HG03378 (cell line): ENCODE measurements at regions not wholly inside any gene's neighbourhood (a gene's known extent, or its start where the extent isn't known, plus 50 kb on each side); places are given as distances from the start of the nearest gene placed in this dataset.
"Not testable (repeated sequence)": the region's sequence is repeated elsewhere in the genome, so short reads cannot be mapped to it uniquely, and the experiment has no call there.

Source experiments
- ATAC-seq: cut with Tn5 transposase; IDR thresholded peaks from one replicate; pipeline ENCODE4 v1.9.1; 2021; ENCODE audit warnings: mild to moderate bottlenecking, moderate library complexity; ENCODE audit not compliant: unreplicated experiment

DNA sequence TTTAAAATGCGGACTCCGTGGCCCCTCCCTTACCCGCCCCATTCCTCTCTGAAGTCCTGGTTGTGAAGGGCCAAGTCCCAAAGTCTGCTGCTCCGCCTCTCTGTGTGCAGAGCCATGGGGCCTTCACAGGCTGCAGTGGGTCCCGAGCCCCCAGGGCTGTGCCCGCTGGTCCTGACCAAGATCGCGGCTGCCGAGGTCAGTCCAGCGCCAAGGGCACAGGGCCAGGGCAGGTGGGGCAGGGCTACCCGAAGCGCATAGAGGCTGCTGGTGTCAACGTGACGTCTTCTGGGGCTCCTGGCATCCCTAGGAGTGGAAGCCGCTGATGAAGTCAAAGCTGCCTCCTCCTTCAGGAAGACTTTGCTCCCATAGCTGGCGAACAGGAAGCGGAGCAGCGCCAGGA lies 858.8 kb downstream of the TUBA3C start:
- ATAC-seq = not testable (repeated sequence)

DNA sequence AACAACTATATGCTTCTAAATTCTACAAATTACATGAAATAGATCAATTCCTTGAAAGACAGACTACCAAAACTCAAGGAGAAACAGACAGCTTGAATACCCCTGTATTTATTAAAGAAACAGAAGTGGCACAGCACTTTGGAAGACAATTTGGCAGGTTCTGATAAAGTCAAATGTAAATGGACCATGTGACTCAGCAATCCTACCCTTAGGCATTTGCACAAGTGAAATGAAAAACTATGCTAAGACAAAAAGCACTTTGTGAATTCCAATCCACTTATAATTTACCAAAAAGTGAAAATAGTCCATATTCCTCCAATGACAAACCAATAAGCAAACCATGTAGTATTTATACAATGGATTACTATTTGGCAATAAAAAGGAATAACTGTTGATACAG lies 862.0 kb downstream of the TUBA3C start:
- ATAC-seq = not testable (repeated sequence)

DNA sequence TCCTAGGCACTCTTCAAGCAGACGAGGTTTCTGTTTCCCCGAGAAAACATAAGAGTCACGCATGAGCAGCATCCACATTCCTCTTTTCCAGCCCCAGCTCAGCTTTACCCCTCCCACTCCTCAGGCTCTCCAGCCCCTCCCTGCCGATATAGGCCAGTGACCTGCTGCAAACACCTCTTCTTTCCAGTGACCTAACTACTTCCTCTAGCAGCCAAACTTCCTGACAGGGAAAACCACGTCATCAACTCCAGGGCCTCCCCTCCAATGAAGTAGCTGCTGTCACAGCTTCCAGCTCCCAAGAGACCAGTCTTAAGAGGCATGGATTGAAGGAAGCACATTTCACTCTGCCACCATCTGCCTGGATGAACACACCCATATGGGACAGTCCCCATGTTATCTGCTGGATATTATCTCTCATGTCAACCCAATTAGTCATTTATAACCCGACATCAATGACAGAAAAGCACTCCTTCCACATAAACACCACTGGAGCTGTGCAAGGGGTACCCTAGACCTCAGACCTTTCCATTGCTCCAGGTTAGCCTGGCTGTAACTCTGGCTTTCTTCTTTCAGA lies 878.3 kb downstream of the TUBA3C start:
- not testable (repeated sequence) for ATAC-seq

DNA sequence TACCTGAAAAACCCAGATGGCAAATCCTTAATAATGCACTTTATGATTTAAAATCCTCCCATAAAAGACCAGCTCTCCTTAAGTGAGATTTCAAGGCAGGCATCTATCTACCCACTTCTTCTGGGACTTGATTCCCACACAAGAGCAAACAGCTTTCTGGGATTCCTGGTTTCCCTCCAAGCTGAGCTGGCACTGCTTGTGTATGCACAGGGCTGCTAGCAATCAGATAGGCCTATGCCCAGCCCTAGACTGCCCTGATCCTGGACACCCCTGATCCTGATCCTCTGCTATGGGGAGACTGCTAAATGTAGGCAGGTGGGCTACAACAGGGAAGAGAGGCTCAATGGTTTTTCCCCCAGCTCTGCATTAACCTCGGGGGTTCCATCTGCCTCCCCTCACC lies 880.7 kb downstream of the TUBA3C start:
- not testable (repeated sequence) for ATAC-seq

DNA sequence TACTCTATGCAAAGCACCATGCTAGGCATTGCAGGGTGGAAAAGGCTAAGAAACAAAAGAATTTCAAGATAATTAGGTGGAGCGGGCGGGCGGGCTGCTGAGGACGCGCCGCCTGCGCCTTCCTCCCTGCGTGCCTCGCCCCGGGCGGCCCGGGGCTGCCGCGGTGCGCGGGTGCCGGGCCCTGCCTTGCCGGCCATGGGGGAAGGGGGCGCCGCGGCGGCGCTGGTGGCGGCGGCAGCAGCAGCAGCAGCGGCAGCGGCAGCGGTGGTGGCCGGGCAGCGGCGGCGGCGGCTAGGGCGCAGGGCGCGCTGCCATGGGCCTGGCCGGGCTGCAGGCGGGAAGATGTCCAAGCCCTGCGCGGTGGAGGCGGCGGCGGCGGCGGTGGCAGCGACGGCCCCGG lies 884.3 kb downstream of the TUBA3C start:
- ATAC-seq = not testable (repeated sequence)

DNA sequence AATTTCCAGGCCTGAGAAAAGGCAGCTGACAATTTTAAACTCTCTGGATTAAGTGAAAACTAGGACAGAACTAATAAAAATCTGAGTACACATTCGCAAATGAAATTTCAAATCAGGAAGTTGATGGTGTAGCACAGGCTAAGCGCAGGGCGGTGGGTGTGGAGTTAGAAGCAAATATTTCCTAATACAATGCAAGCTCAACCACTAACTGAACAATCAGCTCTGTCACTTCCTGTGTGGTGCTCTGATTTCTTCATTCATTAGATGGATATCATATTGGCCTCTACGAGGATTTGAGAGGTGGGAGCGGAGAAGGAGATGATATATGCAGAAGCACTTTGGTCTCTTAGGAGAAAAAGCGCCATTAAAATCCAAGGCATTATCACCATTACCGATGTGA lies 885.0 kb downstream of the TUBA3C start:
- ATAC-seq = not testable (repeated sequence)

DNA sequence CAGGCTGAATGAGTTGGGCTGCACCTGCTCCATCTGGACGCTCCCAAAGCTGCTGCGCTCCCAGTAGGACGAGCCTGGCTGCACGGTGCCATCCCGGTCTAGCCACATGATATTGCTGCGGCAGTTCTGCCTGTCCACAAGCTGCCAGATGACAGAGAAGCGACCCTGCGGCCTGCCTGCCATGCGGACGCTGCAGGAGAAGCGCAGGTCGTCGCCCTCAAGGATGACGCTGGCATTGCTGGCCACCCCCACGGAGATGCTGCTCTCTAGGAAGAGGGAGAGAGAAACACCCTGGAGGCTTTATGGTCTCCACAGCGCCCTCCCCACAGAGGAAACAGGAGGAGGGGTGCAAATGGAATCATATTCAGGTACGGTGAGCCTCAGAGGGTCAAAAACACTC lies 887.3 kb downstream of the TUBA3C start:
- not testable (repeated sequence) for ATAC-seq

DNA sequence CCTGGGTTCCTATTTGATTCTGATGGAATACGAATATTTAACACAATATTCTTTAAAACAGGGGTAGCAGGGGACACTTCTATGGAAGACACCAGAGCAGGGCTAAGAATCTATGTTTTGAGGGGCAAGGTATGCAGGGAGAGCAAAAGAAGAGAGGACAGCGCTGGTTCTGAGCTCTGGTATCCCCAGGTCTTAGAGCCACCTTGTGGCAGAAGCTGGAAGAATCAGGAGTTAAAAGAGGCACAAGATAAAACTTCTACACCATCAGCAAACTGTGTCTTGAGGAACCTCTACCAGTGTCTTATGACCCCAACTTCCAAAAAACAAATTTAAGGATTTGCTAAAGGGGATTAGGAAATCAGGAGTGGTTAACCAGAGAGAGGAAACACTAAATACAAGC lies 894.8 kb downstream of the TUBA3C start:
- not testable (repeated sequence) for ATAC-seq

DNA sequence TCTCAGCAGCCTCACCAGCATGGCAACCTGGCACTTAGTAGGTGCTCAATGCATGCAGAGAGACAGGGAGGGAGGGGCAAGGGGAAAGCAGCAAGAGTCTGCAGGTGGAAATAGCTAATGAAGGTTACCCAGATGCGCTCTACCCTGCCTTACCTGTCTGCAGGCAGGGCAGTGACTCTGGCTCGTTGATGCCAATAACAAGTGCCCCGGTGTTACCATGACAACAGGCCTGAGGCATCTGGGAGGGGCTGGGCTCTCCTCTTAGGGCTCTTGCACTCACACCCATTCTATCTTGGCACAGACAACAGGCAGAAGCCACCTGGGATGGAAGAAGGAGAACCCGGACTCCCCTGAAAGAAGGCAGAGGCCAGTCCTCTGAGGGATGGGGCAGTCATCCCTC lies 896.0 kb downstream of the TUBA3C start:
- ATAC-seq = not testable (repeated sequence)

DNA sequence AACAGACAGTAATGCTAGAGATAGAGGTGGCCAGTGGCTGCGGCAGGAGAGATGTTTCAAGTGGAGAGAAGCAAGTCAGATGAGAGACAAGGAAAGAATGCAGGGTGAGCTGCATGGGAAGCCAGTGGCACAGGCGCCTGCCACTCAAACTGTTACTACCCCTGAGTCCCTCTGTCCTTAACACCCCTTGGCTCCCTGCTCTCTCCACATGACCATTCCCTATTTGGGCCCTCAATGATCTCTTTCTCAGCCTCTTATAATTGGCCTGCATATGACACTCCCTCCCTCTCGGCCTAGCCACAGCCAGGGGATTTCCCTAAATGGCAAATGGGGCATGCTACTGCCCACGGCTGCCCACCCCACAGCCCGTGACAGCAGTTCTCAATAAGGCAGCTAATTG lies 897.6 kb downstream of the TUBA3C start:
- ATAC-seq = not testable (repeated sequence)

DNA sequence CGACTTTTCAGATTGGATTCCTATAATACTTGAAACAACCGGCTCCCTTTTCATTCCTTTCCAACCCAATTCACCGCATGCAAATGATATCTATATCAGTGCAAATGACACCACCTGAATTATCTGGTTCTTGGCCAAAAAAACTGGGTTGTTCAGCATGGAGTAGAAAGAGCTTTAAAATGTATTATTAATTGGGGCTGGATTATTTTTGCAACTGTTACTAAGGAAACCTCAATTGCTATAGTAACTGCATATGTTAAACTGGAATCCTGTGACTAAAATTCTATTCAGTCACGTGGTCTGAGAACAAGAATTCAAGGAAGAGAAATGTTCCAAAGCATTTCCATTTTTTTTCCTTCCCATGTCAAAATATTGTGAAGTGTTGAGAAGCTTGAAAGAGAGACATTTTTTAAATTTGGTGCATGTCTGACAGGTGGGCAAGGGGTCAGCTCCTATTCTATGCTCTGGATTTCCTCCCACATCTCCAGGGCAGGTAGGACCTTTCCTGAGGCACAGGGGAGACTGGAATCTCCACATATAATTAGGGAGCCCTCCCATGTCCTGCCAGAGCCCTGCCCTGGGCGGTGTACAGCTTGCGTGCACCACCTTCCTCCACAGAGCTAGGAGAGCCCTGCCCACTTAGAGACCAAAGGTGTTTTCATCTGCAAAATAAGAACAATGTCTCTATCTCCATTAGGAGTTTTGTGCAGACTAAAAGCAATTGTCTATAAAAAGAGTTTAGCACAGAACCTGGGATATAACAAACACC lies 899.6 kb downstream of the TUBA3C start:
- not testable (repeated sequence) for ATAC-seq

DNA sequence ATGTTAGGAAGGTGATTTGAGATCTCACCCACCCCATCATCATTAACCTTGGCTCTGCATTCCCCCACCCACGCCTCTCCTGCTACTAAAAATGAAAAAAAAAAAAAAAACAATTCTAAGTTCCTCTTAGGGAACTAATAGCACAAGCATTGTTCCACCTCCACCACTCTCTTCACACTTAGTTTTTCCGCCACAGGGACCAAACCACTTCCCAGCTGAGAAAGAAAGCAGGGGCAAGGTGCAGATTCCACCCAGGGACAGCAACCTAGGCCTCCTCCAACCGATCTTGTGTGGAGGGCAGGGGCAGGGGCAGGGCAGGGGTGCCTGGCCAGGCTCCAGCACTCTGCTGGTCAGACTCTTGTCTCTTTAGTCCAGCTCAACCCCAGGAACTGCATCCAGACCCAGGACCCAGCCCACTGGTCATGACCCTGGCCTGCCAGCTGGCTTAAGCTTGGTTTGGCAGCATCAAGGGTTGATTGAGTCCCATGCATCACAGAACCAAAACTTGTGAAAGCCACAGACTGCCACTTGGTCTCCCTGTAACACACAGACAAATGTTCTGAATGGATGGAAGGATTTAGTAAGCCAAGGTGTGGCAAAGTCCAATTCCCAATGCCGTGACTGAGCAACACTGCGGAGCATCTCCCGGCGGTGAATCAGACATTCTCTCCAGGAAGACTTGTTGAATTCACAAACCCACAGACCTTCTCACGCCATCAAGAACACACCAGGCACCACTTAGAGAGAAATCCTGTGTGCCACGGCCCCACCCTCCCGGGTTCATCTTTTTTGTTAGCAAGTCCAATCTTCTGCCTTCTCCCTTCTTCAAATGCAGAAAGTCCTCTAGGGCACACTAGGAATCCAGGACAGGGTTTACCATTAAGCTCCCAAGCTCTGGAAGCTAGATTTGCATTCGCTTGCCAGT lies 900.5 kb downstream of the TUBA3C start:
- not testable (repeated sequence) for ATAC-seq

DNA sequence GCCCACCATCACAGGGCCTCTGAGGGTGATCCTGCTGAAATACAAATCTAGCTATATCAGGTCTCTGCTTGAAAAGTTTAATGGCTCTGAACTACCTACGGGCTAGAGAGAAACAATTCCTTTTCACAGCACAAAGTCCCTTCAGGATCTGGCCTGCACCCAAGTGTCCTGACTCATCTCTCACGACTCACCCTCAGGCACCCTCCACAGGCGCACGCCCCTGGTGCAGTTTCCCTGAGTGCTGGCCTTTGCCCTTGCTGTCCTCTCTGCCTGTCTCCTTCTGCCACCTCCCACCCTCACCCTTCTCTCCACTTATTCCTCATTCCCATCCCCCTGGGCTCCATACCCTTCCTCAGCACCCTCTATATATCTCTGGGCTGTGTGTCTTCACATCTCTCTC lies 901.7 kb downstream of the TUBA3C start:
- not testable (repeated sequence) for ATAC-seq

DNA sequence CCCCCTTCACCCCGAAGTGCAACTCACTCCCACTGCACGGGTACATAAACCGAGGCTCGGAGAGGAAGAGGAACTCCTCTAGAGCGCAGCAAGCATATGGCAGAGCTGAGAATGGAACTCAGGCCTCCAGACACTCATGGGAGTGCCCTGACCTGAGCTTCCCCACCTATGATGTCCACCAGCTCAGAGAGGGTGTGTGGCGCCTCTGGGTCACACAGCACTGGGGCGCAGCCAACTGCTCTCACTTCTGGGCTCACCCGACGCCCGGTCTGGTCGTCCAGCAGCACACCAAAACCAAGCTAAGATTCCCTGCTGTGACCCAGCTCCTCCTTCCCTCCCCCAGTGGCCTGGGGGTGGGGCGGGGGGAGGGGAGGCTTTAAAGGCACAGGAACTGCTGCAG lies 904.3 kb downstream of the TUBA3C start:
- ATAC-seq = not testable (repeated sequence)

DNA sequence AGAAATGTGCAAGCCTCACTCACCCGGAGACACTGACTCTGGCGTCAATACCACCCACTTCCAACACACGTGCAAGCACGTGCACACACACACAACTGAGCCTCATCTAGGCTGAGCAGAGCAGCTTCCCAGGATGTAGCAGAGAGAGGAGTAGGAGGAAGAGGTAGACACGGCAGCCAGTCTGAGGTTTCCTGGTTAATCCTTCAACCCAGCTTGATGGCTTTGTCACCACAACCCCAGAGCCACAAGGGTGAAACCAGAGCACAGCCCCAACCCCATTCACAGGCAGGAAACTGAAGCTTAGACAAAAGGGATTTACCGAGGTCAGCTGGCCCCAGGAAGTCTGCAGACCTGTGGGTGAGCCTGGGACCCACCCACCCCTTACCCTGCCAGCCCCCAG lies 905.3 kb downstream of the TUBA3C start:
- not testable (repeated sequence) for ATAC-seq

DNA sequence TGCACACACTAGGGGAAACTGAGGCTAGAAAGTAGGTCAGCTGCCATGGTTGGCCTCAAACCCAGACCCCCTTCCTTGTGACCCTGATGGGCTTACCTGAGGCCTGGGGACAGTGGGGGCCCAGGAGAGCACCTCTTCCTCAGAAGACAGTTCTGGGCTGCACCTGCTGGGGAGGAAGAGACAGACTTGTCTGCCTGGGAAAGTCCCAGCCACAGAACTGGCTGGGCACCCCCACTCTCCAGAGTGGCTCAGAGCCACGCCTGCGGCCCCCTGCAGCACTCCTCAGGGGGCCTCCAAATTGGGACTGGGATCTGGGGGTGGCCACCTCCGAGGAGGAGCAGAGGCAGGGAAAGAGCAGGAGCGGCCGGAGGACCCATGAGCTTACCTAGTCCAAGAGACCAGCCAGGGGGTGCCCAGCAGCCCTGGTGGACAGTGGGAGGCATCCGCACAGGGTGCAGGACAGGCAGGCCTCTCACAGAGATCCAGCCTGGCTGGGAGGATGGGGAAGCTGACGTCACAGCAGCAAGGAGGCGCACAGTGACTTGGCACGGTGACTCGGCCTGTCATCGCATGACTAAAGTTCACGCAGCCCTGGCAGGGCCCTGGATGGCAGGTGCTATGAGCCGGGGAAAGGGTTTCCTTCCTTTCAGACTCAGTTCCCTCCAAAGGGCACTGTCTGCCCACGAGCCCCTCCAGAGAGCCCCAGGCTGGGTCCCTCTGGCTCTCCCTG lies 907.7 kb downstream of the TUBA3C start:
- ATAC-seq = not testable (repeated sequence)

DNA sequence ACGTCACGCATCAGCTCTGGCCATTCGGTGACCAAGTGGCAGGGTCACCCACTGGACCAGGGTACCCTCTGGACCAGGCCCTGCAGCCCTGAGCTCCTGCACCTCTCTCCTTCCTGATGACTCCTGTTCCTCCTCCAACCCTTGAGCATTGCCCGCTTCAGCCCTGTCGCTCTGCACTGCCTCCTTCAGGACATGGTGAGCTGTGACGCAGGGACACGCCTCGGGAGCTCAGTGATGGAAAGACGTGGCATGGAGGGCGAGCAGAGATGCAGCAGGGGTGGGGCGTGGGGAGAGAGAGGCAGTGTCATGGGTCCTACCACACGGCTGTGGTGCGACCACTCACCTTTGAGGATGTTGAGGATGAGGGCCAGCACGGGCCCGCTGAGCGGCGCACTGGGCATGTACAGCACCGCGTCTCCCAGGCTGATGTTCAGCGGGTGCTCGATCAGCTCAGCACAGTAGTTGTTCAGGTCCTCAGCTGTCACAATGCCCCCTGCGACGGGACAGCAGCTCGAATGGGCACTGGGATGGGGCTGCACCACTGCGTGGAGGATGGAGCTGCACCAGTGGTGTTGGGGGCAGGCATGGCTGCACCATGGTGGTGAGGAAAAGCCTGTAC lies 922.7 kb downstream of the TUBA3C start:
- not testable (repeated sequence) for ATAC-seq

DNA sequence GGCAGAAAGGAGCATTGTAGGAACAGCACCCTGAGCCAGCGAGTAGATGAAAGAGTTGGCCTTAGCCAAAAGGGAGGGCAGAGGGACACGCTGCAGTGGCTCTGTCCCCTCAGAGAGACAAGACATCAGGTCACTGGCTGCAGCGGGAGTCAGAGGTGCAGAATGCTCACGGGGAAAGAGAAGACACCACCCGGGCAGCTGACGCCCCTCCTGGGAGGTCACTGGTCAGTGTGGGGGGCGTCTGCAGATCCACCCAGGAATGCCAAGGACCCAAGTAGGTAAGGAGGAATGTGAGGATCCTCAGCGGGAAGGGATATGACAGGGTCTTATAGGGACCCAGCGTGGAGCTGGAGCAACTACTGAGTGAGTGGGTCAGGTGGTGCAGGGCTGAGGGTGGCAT lies 923.9 kb downstream of the TUBA3C start:
- not testable (repeated sequence) for ATAC-seq

DNA sequence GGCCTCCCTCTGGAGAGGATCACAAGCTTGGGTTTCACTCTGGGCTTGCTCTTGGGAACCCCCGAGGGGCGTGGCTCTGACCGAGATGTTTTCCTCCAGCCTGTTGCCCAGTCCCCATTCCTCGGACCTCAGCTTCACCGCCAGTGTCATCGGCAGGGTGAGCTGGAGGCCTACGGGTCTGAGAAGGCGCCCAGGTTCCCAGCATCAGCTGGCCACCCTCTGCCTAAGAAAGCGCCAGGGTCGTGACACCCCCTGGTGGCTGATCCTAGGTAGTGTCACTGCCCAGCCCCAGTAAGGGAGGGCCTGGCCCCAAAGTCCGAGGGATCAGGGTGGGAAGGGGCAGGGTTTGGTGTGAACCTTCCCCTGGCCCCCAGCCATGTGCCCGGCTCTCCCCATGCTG lies 928.8 kb downstream of the TUBA3C start:
- ATAC-seq = not testable (repeated sequence)

DNA sequence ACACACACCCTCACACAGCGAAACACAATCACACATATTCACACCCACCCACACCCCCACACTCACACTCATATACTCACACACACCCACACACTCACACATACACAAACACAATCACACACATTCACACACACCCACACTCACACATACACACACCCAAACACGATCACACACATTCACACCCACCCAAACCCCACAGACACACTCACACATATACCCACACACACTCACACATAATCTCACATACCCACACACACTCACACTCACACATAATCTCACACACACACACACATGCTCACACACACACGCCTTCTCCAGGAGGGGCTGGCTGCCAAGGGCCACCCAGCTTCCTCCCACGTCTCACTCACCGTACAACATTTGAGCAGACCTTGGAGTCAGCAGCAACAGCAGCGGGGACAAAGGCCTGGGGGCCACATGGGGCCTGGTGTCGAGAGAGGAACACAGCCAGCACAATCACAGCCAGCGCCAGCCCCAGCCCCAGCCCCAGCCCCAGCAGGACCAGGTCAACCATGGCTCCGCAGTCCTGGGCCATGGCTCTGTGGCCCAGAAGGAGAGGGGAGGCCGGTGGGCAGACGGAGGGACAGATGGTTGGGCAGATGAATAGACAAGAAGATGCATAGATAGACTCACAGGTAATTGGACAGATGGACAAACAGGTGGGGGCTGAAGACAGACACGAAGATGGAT lies 932.9 kb downstream of the TUBA3C start:
- ATAC-seq = not testable (repeated sequence)
